GM12891 (cell line): ENCODE measurements at regions not wholly inside any gene's neighbourhood (a gene's known extent, or its start where the extent isn't known, plus 50 kb on each side); places are given as distances from the start of the nearest gene placed in this dataset.

Source experiments
- POLR2A ChIP-seq: IDR thresholded peaks from 2 replicates; pipeline ENCODE4 v1.6.1; 2011; ENCODE audit warnings: low read depth, low read length, control low read depth
- POLR2AphosphoS5 ChIP-seq: IDR thresholded peaks from 2 replicates; pipeline ENCODE4 v1.6.1; 2011; ENCODE audit warnings: low read depth, low read length, control low read depth
- SPI1 ChIP-seq: IDR thresholded peaks from 2 replicates; pipeline ENCODE4 v1.6.1; 2011; ENCODE audit warnings: low read depth, low read length, control low read depth
- TAF1 ChIP-seq: IDR thresholded peaks from 2 replicates; pipeline ENCODE4 v1.6.1; 2011; ENCODE audit warnings: low read depth, low read length, control low read depth

DNA sequence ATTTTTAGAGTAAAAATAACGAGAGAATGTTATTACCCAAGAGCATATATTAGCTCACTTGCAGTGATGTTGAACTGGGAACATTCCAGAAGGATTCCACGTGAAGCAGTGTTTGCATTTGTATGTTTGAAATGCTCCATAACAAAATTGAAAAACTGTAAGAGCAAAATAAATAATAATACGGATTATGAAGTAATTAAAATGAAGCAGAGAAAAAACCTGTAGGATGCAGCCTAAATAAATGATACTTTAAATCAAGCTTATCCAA lies 203.3 kb downstream of the BAMBI start:
- TF ChIP-seq POLR2A (no peak), POLR2AphosphoS5 (no peak), TAF1 (no peak), SPI1 (no peak)
